ENCODE measurements at regions not wholly inside any gene's neighbourhood (a gene's known extent, or its start where the extent isn't known, plus 50 kb on each side); places are given as distances from the start of the nearest gene placed in this dataset.

- TF ChIP-seq, protein P1, sequence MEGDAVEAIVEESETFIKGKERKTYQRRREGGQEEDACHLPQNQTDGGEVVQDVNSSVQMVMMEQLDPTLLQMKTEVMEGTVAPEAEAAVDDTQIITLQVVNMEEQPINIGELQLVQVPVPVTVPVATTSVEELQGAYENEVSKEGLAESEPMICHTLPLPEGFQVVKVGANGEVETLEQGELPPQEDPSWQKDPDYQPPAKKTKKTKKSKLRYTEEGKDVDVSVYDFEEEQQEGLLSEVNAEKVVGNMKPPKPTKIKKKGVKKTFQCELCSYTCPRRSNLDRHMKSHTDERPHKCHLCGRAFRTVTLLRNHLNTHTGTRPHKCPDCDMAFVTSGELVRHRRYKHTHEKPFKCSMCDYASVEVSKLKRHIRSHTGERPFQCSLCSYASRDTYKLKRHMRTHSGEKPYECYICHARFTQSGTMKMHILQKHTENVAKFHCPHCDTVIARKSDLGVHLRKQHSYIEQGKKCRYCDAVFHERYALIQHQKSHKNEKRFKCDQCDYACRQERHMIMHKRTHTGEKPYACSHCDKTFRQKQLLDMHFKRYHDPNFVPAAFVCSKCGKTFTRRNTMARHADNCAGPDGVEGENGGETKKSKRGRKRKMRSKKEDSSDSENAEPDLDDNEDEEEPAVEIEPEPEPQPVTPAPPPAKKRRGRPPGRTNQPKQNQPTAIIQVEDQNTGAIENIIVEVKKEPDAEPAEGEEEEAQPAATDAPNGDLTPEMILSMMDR (IDR thresholded peaks at IDR 0.05), result no peak
- TF ChIP-seq POLR2AphosphoS5 (IDR thresholded peaks at IDR 0.05; ENCODE audit: low read depth, low read length) (no peak), GABPA (IDR thresholded peaks at IDR 0.05; ENCODE audit: low read depth) (no peak), MXI1 (IDR thresholded peaks at IDR 0.05; ENCODE audit: low read depth, low read length) (no peak), JUND (IDR thresholded peaks at IDR 0.05) (no peak), TEAD4 (IDR thresholded peaks at IDR 0.05; ENCODE audit: borderline replicate concordance, insufficient read depth) (no peak)
- TF ChIP-seq, protein P2, sequence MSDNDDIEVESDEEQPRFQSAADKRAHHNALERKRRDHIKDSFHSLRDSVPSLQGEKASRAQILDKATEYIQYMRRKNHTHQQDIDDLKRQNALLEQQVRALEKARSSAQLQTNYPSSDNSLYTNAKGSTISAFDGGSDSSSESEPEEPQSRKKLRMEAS (IDR thresholded peaks at IDR 0.05; ENCODE audit: low read depth), result no peak
- TF ChIP-seq, protein P3, sequence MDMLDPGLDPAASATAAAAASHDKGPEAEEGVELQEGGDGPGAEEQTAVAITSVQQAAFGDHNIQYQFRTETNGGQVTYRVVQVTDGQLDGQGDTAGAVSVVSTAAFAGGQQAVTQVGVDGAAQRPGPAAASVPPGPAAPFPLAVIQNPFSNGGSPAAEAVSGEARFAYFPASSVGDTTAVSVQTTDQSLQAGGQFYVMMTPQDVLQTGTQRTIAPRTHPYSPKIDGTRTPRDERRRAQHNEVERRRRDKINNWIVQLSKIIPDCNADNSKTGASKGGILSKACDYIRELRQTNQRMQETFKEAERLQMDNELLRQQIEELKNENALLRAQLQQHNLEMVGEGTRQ (IDR thresholded peaks at IDR 0.05; ENCODE audit: borderline replicate concordance, low read depth, low read length), result no peak
Observed at GRCh38 chr1:172894349-172895049, 156.2 kb downstream of the TNFSF18 start.

All from SK-N-SH (cell line).